Endothelial cell of umbilical vein (primary cell): ENCODE measurements at regions not wholly inside any gene's neighbourhood (a gene's known extent, or its start where the extent isn't known, plus 50 kb on each side); places are given as distances from the start of the nearest gene placed in this dataset.

Experiments used
- BruUV-seq: library from RNA; stranded (reverse); fragments of 400-500 nt; replicated peaks from 2 replicates; lab custom pipeline; 2021; lab: Mats Ljungman, UMichigan
- CTCF ChIA-PET: fragments of 300-600, 350-600 bp; sonication (Branson Sonifier 250); formaldehyde crosslinking; loops from one replicate; lab custom pipeline; 2021; ENCODE audit warnings: antibody characterized with exemption, inconsistent platforms; lab: Charles Lee
- POLR2A ChIA-PET: fragments of 300-600, 350-600 bp; sonication (Branson Sonifier 250); formaldehyde crosslinking; loops from one replicate; lab custom pipeline; 2021; ENCODE audit warnings: antibody characterized with exemption, inconsistent platforms; lab: Charles Lee
- DNase-seq: peaks from one replicate; pipeline ENCODE4 v3.0.0-alpha.2; 2011; ENCODE audit warnings: low read depth, low spot score
- FAIRE-seq: peaks from 2 replicates; lab custom pipeline; 2011; peaks lifted over from hg19 to GRCh38; lab: Jason Lieb, UNC
- H2AFZ ChIP-seq: 2 replicates; pipeline ENCODE4 v1.6.0; 2012; ENCODE audit warnings: low read depth, low read length, control low read depth, inconsistent platforms
- H3K27ac ChIP-seq: 2 replicates; pipeline ENCODE4 v1.5.1; 2011; ENCODE audit warnings: low read depth, mild to moderate bottlenecking, control low read depth, low read length, moderate library complexity; ENCODE audit not compliant: insufficient read depth
- H3K27me3 ChIP-seq, 2 experiments: 2 replicates each; pipeline versions ENCODE4 v1.6.0 to v1.6.1; 2011; ENCODE audit warnings: low read length in 2 of 2, mixed read lengths in 1 of 2; ENCODE audit not compliant: control insufficient read depth in 2 of 2, insufficient read depth in 2 of 2
- H3K36me3 ChIP-seq, 2 experiments: 2 replicates in 1 of 2; 3 replicates in 1 of 2; pipeline ENCODE4 v1.5.1; 2011; ENCODE audit warnings: low read length in 2 of 2, mild to moderate bottlenecking in 1 of 2, moderate library complexity in 1 of 2; ENCODE audit not compliant: control insufficient read depth in 2 of 2, insufficient read depth in 2 of 2; ENCODE audit errors: extremely low read depth in 1 of 2
- H3K4me1 ChIP-seq: 3 replicates; pipeline ENCODE4 v1.5.1; 2011; ENCODE audit warnings: mild to moderate bottlenecking, low read length; ENCODE audit not compliant: control insufficient read depth, insufficient read depth; ENCODE audit errors: extremely low read depth
- H3K4me2 ChIP-seq: 2 replicates; pipeline ENCODE4 v1.6.1; 2011; ENCODE audit warnings: low read length, control low read depth, mixed read lengths; ENCODE audit not compliant: insufficient read depth
- H3K4me3 ChIP-seq, 3 experiments: fragments of 200-600 bp in 1 of 3; sonication (generic), shearing (Covaris generic) in 1 of 3; replicated peaks in 1 of 3; 2 replicates each; pipeline ENCODE4 v1.5.1; 2011 to 2016; ENCODE audit warnings: control low read depth in 3 of 3, low read length in 3 of 3, mild to moderate bottlenecking in 2 of 3, inconsistent platforms in 1 of 3, low read depth in 1 of 3, moderate library complexity in 1 of 3; ENCODE audit not compliant: insufficient read depth in 1 of 3
- H3K79me2 ChIP-seq: 2 replicates; pipeline ENCODE4 v1.6.0; 2012; ENCODE audit warnings: low read length, inconsistent platforms; ENCODE audit not compliant: control insufficient read depth, insufficient read depth
- H3K9ac ChIP-seq: replicated peaks from 2 replicates; pipeline ENCODE3; 2011; ENCODE audit warnings: low read length, control low read depth; ENCODE audit not compliant: insufficient read depth; ENCODE audit errors: extremely low read depth
- H3K9me1 ChIP-seq: replicated peaks from 3 replicates; pipeline ENCODE4 v1.6.0; 2011; ENCODE audit warnings: mild to moderate bottlenecking, low read length; ENCODE audit not compliant: control insufficient read depth, insufficient read depth; ENCODE audit errors: extremely low read depth
- H3K9me3 ChIP-seq: replicated peaks from 2 replicates; pipeline ENCODE4 v1.5.1; 2012; ENCODE audit warnings: low read length, inconsistent platforms; ENCODE audit not compliant: control insufficient read depth, insufficient read depth
- H4K20me1 ChIP-seq: replicated peaks from 2 replicates; pipeline ENCODE3; 2011; ENCODE audit warnings: mild to moderate bottlenecking, low read length; ENCODE audit not compliant: control insufficient read depth, insufficient read depth; ENCODE audit errors: extremely low read depth
- CTCF ChIP-seq, 2 donors: IDR thresholded peaks; 1 replicate in 1 of 2; 2 replicates in 1 of 2; pipeline ENCODE4 v1.5.1; 2011; ENCODE audit warnings: low read length in 2 of 2, mild to moderate bottlenecking in 2 of 2, moderate library complexity in 2 of 2, control low read depth in 1 of 2, inconsistent platforms in 1 of 2, low read depth in 1 of 2; ENCODE audit not compliant: insufficient read depth in 1 of 2; ENCODE audit errors: extremely low read depth in 1 of 2
- EZH2 ChIP-seq: IDR thresholded peaks from 2 replicates; pipeline ENCODE4 v1.6.1; 2012; ENCODE audit warnings: borderline replicate concordance, low read depth, mild to moderate bottlenecking, moderate library complexity, low read length, inconsistent platforms; ENCODE audit not compliant: severe bottlenecking
- FOS ChIP-seq: IDR thresholded peaks from 2 replicates; pipeline ENCODE4 v1.6.1; 2011; ENCODE audit warnings: mild to moderate bottlenecking, low read length, moderate library complexity, borderline replicate concordance; ENCODE audit not compliant: insufficient read depth
- JUN ChIP-seq: IDR thresholded peaks from 2 replicates; pipeline ENCODE4 v1.6.1; 2011; ENCODE audit warnings: borderline replicate concordance, low read depth; ENCODE audit not compliant: insufficient read length, insufficient read depth
- MAX ChIP-seq: IDR thresholded peaks from 2 replicates; pipeline ENCODE4 v1.6.1; 2011; ENCODE audit not compliant: insufficient read depth, insufficient read length
- POLR2A ChIP-seq: IDR thresholded peaks from 2 replicates; pipeline ENCODE4 v1.6.1; 2012; ENCODE audit warnings: low read depth, mild to moderate bottlenecking, control low read depth, low read length
- POLR2AphosphoS5 ChIP-seq: IDR thresholded peaks from 2 replicates; pipeline ENCODE4 v1.6.1; 2012; ENCODE audit warnings: low read depth, mild to moderate bottlenecking, control low read depth, low read length, moderate library complexity; ENCODE audit not compliant: insufficient read depth
- dilution Hi-C: fragments of 300-500 bp; cut with MboI; formaldehyde crosslinking; loops from one replicate; pipeline ENCODE4 v1.15.0; 2019; ENCODE audit warnings: low sequenced_read_pairs; ENCODE audit not compliant: extremely low pct_ligation_motif_present
- intact Hi-C: fragments of 100-400 bp; cut with micrococcal nuclease; formaldehyde crosslinking; loops from one replicate; pipeline ENCODE4 v1.10.0; 2022

GRCh38 chr19:31831421-31832175 lies 482.4 kb upstream of the TSHZ3 start:
- dilution Hi-C loops: no loop called here
- Histone ChIP-seq H4K20me1 (no peaks in the 10 kb centered on the region), H3K9me3 (peaks cover 4% of the 10 kb centered on the region), H3K9me1 (no peaks in the 10 kb centered on the region), H3K9ac (no peak overlapping the region), H3K27me3 (no peaks in the 10 kb centered on the region), H3K4me1 (no peaks in the 10 kb centered on the region), H2AFZ (no peak overlapping the region), H3K79me2 (no peaks in the 10 kb centered on the region), H3K36me3 (no peaks in the 10 kb centered on the region), H3K27ac (no peak overlapping the region), H3K4me2 (no peak overlapping the region), H3K4me3 (no peak overlapping the region)
- no peak for TF ChIP-seq JUN
- TF ChIP-seq FOS: no peak
- TF ChIP-seq POLR2A: no peak
- no peak for TF ChIP-seq MAX
- ChIA-PET CTCF (no interaction called here), POLR2A (no interaction called here)
- no peak for DNase-seq
- BruUV-seq: no TSS peak
- intact Hi-C loops: no loop called here
- no peak for FAIRE-seq

- Histone ChIP-seq H3K4me3 (no peak overlapping the region), H3K27ac (no peak overlapping the region), H4K20me1 (no peaks in the 10 kb centered on the region), H3K9ac (no peak overlapping the region), H3K36me3 (no peaks in the 10 kb centered on the region), H3K79me2 (no peaks in the 10 kb centered on the region), H3K27me3 (no peaks in the 10 kb centered on the region), H3K4me1 (no peaks in the 10 kb centered on the region), H3K9me1 (no peaks in the 10 kb centered on the region), H2AFZ (no peak overlapping the region), H3K4me2 (no peak overlapping the region), H3K9me3 (peaks cover 4% of the 10 kb centered on the region)
- ChIA-PET CTCF (no interaction called here), POLR2A (no interaction called here)
- no TSS peak for BruUV-seq
- FAIRE-seq: no peak
- no peak for TF ChIP-seq POLR2AphosphoS5
- TF ChIP-seq EZH2: no peak
- no peak for TF ChIP-seq CTCF (IDR thresholded peaks at IDR 0.05; ENCODE audit: extremely low read depth in 1 of 2, insufficient read depth in 1 of 2, low read depth in 1 of 2, low read length in 2 of 2)
- TF ChIP-seq JUN: no peak
- intact Hi-C loops: no loop called here
- DNase-seq: no peak
- dilution Hi-C loops: no loop called here
Observed at GRCh38 chr19:31832176-31832548, 482.9 kb upstream of the TSHZ3 start.
